GM13976 (cell line): ENCODE measurements at regions not wholly inside any gene's neighbourhood (a gene's known extent, or its start where the extent isn't known, plus 50 kb on each side); places are given as distances from the start of the nearest gene placed in this dataset.

Source experiments
- DNase-seq: peaks from one replicate; pipeline ENCODE4 v3.0.0; 2012; ENCODE audit warnings: low spot score
- CTCF ChIP-seq: IDR thresholded peaks from 2 replicates; pipeline ENCODE4 v1.5.1; 2012; ENCODE audit warnings: borderline replicate concordance, mild to moderate bottlenecking; ENCODE audit not compliant: insufficient read depth; ENCODE audit errors: extremely low read depth, missing control alignments, control extremely low read depth
- in situ Hi-C: fragments of 300-500 bp; cut with MboI; formaldehyde crosslinking; loops from one replicate; pipeline ENCODE4 v1.12.0; 2022; ENCODE audit warnings: low sequenced_read_pairs, mixed read lengths, inconsistent platforms; ENCODE audit not compliant: unreplicated experiment

- no peak for TF ChIP-seq CTCF
- in situ Hi-C loops = no loop called here
- no peak for DNase-seq
These were observed 243.0 kb upstream of the CHST9 start for GRCh38 chr18:27428120-27428519.

- no peak for TF ChIP-seq CTCF
- no peak for DNase-seq
- in situ Hi-C loops = no loop called here
These were observed 238.5 kb upstream of the CHST9 start for GRCh38 chr18:27423581-27423980.

DNA sequence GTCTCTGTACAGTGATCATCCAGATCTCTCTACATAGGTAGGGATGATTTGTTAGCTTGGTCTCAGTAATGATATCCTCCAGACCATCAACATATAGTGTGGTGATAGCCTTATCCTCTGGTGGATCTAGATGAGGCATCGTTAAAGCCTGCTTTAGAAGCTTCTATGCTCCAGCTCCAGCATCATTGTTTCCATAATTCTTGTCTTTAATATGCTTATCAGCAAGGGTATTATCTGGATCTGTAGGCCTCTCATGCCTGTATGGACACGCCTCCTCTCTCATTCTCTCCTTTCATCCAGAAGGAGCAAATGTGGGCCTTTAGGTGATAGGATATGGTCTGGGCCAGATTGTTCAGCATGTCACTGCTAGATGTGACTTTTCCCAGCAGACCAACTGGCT lies 234.5 kb upstream of the CHST9 start:
- DNase-seq = no peak
- in situ Hi-C loops = no loop called here

DNA sequence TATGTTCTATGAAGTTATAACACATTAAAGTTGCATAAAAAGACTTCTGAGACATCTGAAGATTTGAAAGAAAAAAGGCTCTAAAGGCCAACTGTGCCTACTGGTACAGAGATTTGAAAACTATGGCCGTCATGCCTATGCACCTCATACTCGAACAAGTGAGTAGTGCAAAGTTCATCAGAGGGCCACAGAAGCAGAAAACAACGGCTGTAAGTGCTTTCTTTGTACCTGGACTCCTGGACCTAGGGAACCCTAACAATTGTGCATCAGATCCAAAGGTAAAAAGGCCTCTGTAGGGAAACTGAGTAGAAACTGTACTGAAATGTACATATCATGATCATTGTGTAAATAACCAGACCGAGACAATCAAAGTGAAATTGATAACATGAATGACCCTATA lies 230.4 kb upstream of the CHST9 start:
- TF ChIP-seq CTCF = no peak
- in situ Hi-C loops = no loop called here
- DNase-seq = no peak

More for the DNA sequence above, 234.5 kb upstream of the CHST9 start:
- TF ChIP-seq CTCF = no peak

DNA sequence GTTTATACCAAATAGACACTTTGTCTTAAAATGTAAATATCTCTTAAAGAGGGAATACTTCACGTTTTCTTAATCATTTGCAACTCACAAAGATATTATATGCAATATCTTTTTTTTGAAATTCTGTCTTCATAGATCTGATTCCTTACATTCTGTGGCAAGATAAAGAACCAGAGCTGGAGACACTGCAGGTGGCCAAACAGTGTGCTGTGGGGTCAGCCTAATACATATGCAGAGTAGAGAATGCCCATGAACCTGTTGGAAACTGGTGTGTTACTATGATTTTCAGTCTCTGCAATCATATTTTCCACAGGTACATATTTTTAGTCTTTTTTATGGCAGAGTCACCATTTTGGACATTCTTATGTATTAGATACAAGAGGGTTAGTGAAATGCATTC lies 229.6 kb upstream of the CHST9 start:
- no peak for DNase-seq
- in situ Hi-C loops = no loop called here
- TF ChIP-seq CTCF = no peak

- TF ChIP-seq CTCF = no peak
- in situ Hi-C loops = no loop called here
- no peak for DNase-seq
These were observed 228.6 kb upstream of the CHST9 start for GRCh38 chr18:27413495-27414401.
